ENCODE measurements at regions not wholly inside any gene's neighbourhood (a gene's known extent, or its start where the extent isn't known, plus 50 kb on each side); places are given as distances from the start of the nearest gene placed in this dataset.
"Not testable (repeated sequence)": the region's sequence is repeated elsewhere in the genome, so short reads cannot be mapped to it uniquely, and the experiment has no call there.

DNA sequence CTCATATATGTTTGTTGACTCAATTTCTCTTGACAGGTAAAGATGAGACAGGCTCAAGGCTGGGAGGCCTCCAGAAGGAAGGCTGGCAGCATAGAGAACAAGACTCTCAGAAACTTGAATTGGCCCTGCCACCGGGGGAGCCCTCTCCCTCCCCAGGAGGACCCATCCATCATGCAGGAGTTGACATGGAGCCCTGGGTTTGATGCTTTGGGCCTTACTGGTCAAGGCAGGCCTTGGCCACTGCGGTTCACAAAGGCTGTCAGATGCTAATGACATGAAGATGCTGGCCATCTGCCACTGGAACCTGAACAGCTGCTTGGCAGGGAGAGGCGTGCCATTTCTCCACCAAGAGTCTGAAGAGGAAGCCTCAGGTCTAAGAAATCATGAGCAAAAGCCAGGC, 193.6 kb downstream of the MTCL1 start:
- no peak overlapping the region for H3K4me3 ChIP-seq (ENCODE audit: low read length)
- no peaks in the 10 kb centered on the region; the same call in 1 of the 2 replicates for H3K9me3 ChIP-seq (ENCODE audit: insufficient read depth, low read depth, low read length)
- H3K36me3 ChIP-seq (ENCODE audit: insufficient read depth, low read length) = no peaks in the 10 kb centered on the region
- no peak overlapping the region for H3K27ac ChIP-seq (ENCODE audit: low read depth, low read length)
- no peak overlapping the region for H3K9ac ChIP-seq (ENCODE audit: low read depth, low read length)
- no peaks in the 10 kb centered on the region for H3K4me1 ChIP-seq (ENCODE audit: insufficient read depth, low read length)
- 86% methylated on average over 3 of the region's 3 CpGs for WGBS
- H3K27me3 ChIP-seq (ENCODE audit: insufficient read depth, low read length) = no peaks in the 10 kb centered on the region

DNA sequence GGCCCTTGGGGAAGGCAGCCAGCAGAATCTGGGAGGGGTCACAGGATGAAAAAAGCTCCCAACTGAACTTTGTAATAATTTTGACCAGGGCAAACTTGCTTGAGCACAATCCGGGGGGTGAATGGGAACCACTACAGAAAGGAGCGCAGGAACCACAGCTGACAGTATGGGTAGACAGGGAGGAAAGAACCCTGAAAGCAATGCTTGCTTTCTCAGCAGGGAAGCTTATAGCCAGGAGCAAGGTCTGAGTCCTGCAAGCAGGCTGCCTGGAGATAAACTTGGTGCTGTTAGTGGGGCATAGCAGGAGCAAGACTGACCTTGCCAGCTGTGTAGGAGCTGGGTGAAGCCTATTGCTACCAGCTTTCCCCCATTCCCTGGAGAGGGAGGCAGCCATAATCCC, 195.2 kb downstream of the MTCL1 start:
- Histone ChIP-seq H3K36me3 (ENCODE audit: insufficient read depth, low read length) (no peaks in the 10 kb centered on the region), H3K27ac (ENCODE audit: low read depth, low read length) (no peak overlapping the region), H3K4me1 (ENCODE audit: insufficient read depth, low read length) (no peaks in the 10 kb centered on the region), H3K9ac (ENCODE audit: low read depth, low read length) (no peak overlapping the region), H3K4me3 (ENCODE audit: low read length) (no peak overlapping the region), H3K27me3 (ENCODE audit: insufficient read depth, low read length) (no peaks in the 10 kb centered on the region), H3K9me3 (ENCODE audit: insufficient read depth, low read depth, low read length) (no peaks in the 10 kb centered on the region; the same call in 1 of the 2 replicates)
- WGBS = 80% methylated on average over 2 of the region's 2 CpGs

DNA sequence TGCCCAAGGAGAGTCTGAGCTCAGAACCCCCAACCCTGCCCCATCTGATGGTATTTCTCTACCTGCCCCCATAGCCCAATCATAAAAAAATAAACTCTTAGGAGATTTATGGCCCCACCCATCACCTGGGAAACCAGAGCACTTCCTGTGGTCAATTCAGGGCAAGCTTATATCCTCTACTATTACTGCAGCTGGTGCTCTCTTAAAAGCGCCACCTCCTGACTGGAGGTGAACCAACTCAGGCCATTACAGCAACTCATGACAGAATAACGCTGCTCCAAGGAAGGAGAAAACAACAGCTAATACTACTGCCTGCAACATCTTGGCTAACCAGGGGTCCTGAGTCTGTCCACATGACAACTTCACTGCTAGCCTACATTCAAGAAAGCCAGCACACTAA, 195.7 kb downstream of the MTCL1 start:
- Histone ChIP-seq H3K36me3 (ENCODE audit: insufficient read depth, low read length) (no peaks in the 10 kb centered on the region), H3K4me3 (ENCODE audit: low read length) (no peak overlapping the region), H3K9ac (ENCODE audit: low read depth, low read length) (no peak overlapping the region), H3K27ac (ENCODE audit: low read depth, low read length) (no peak overlapping the region), H3K9me3 (ENCODE audit: insufficient read depth, low read depth, low read length) (no peaks in the 10 kb centered on the region; the same call in 1 of the 2 replicates), H3K27me3 (ENCODE audit: insufficient read depth, low read length) (no peaks in the 10 kb centered on the region), H3K4me1 (ENCODE audit: insufficient read depth, low read length) (no peaks in the 10 kb centered on the region)
- WGBS = 92% methylated on average over 2 of the region's 2 CpGs

DNA sequence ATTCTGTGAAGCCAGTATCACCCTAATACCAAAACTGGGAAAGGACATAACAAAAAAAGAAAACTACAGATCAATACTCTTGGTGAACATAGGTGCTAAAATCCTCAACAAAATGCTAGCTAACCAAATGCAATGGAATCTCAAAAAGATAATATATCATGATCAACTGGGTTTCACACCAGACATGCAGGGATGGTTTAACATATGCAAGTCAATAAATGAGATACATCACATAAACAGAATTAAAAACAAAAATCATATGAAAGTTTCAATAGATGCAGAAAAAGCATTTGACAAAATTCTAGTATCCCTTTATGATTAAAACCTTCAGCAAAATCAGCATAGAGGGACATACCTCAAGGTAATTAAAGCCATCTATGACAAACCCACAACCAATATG, 198.2 kb upstream of the NDUFV2 start:
- Histone ChIP-seq H3K9me3 (ENCODE audit: insufficient read depth, low read depth, low read length) (peaks cover 12% of the 10 kb centered on the region; the same call in 1 of the 2 replicates), H3K4me3 (ENCODE audit: low read length) (no peak overlapping the region), H3K9ac (ENCODE audit: low read depth, low read length) (no peak overlapping the region)

DNA sequence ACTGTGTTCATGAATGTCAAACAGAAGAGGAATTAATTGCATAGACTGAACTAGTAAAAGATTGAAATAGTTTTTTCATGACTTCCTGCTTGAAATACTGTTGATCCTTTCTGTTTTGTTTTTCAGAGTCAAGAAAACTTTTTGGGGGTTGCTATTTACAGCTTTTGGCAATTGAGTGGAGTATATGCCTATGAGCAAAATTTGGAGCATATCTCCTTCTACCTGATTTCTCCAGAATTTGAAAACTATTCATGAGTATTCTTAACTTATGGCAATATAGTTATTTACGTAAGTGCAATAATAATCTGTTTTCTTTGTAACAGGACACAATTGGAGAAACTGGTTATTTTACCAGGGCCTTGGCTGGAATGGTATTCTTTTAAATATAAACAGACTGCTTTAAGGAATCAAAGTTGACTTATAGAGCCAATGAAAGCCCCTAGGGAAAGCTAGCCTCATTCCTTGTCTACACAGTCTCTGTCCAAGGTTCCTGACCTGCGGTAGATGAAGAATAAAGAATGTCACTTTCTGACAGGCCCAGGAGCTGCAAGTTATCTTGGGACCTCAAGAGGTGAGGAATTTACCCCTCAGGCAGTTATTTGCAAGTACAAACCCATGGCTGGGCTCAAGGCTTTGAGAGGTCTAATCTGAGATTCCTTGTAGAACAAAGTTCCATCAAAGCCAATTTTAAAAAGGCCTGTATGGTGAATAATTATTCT, 193.5 kb upstream of the NDUFV2 start:
- H3K27me3 ChIP-seq (ENCODE audit: insufficient read depth, low read length) = no peaks in the 10 kb centered on the region
- H3K4me3 ChIP-seq (ENCODE audit: low read length) = no peak overlapping the region
- 80% methylated on average over 2 of the region's 2 CpGs for WGBS
- peaks cover 12% of the 10 kb centered on the region; the same call in 1 of the 2 replicates for H3K9me3 ChIP-seq (ENCODE audit: insufficient read depth, low read depth, low read length)
- no peak overlapping the region for H3K27ac ChIP-seq (ENCODE audit: low read depth, low read length)
- H3K4me1 ChIP-seq (ENCODE audit: insufficient read depth, low read length) = peaks cover 11% of the 10 kb centered on the region
- no peaks in the 10 kb centered on the region for H3K36me3 ChIP-seq (ENCODE audit: insufficient read depth, low read length)
- no peak overlapping the region for H3K9ac ChIP-seq (ENCODE audit: low read depth, low read length)

More for the DNA sequence above, 198.2 kb upstream of the NDUFV2 start:
- no peaks in the 10 kb centered on the region for H3K36me3 ChIP-seq (ENCODE audit: insufficient read depth, low read length)
- no peak overlapping the region for H3K27ac ChIP-seq (ENCODE audit: low read depth, low read length)
- H3K27me3 ChIP-seq (ENCODE audit: insufficient read depth, low read length) = no peaks in the 10 kb centered on the region
- H3K4me1 ChIP-seq (ENCODE audit: insufficient read depth, low read length) = no peaks in the 10 kb centered on the region

DNA sequence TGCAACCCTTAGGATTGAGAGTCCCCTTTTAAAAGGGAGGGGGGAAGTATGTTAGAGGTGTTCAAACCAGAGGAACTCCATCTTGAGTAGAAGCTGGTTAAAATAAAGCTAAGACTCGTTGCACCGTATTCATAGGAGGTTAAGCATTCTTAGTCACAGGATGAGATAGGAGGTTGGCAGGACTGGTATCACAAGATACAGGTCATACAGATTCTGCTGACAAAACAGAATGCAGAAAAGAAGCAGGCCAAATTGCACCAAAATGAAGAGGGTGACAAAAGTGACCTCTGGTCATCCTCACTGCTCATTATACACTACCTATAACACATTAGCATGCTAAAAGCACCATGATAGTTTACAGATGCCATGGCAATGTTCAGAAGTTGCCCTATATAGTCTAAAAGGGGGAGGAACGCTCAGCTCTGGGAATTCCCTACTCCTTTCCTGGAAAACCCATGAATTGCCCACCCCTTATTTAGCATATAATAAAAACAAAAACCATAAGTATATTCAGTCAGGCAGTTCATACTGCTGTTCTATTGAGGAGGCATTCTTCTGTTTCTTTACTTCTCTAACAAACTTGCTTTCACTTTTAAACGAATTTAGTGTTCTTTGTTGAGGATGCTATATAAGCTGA, 192.2 kb upstream of the NDUFV2 start:
- 87% methylated on average over 3 of the region's 4 CpGs for WGBS
- Histone ChIP-seq H3K9me3 (ENCODE audit: insufficient read depth, low read depth, low read length) (peaks cover 21% of the 10 kb centered on the region; the same call in 1 of the 2 replicates), H3K4me1 (ENCODE audit: insufficient read depth, low read length) (peaks cover 11% of the 10 kb centered on the region), H3K27me3 (ENCODE audit: insufficient read depth, low read length) (no peaks in the 10 kb centered on the region), H3K36me3 (ENCODE audit: insufficient read depth, low read length) (no peaks in the 10 kb centered on the region), H3K9ac (ENCODE audit: low read depth, low read length) (no peak overlapping the region), H3K4me3 (ENCODE audit: low read length) (no peak overlapping the region), H3K27ac (ENCODE audit: low read depth, low read length) (no peak overlapping the region)

DNA sequence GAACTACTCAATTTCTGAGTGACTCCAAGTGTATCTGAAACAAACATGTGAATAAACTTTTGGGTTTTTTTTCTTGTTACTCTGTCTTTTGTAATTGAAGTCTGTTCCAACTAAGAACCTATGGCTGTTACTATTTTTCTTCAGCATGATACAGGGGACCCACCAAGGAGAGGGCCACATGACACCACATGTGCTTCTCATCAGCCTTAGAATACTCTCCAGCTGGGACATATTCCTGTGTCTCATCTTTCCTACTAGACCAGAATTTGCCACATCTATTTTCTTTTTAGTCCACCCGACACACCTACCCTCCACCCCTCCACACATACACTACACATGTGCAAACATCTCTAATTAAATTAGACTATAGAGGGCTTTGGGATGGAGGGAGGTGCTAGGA, 191.7 kb upstream of the NDUFV2 start:
- Histone ChIP-seq H3K9ac (ENCODE audit: low read depth, low read length) (no peak overlapping the region), H3K9me3 (ENCODE audit: insufficient read depth, low read depth, low read length) (peaks cover 21% of the 10 kb centered on the region; the same call in 1 of the 2 replicates), H3K4me3 (ENCODE audit: low read length) (no peak overlapping the region), H3K36me3 (ENCODE audit: insufficient read depth, low read length) (no peaks in the 10 kb centered on the region), H3K27ac (ENCODE audit: low read depth, low read length) (no peak overlapping the region), H3K4me1 (ENCODE audit: insufficient read depth, low read length) (peaks cover 11% of the 10 kb centered on the region), H3K27me3 (ENCODE audit: insufficient read depth, low read length) (no peaks in the 10 kb centered on the region)
- 75% methylated on average over 1 of the region's 1 CpG for WGBS

DNA sequence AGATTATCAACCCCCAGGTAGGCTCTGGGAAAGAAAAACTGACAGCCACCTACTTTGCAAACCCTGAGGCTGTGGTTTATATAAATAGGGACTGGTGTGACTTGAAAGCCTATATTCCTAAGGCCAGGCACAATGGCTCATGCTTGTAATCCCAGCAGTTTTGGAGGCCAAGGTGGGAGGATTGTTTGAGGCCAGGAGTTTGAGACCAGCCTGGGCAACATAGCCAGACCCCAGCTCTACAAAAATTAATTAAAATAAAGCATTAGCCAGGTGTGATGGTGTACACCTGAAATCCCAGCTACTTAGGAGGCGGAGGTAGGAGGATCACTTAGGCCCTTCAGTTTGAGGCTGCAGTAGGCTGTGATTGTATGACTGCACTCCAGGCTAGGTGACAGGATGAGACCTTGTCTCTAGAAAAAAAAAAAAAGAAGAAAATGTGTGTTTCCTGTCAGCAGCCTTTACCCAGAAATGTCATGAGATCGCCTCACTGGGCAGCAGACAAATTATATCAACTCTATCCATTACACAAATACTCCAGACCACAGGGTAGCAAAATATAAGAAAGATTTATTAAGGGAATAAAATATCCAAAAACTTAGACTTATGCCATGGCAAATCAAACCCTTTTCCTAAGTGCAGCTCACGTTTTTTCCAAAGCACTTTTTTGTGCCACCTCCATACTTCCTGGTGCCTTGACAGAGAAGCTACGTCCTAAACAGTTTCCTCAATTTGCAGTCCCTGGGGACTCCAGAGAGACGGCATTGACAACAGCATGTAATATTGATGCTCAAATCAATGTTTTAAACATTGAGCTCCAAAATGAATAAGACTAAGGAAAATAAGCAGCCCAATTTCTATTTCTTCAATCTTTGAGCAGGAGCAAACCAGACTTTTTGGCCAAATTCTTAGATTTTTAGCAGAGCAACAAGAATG, 190.8 kb upstream of the NDUFV2 start:
- Histone ChIP-seq H3K4me3 (ENCODE audit: low read length) (no peak overlapping the region), H3K27ac (ENCODE audit: low read depth, low read length) (no peak overlapping the region), H3K9ac (ENCODE audit: low read depth, low read length) (no peak overlapping the region), H3K9me3 (ENCODE audit: insufficient read depth, low read depth, low read length) (peaks cover 21% of the 10 kb centered on the region; the same call in 1 of the 2 replicates), H3K27me3 (ENCODE audit: insufficient read depth, low read length) (no peaks in the 10 kb centered on the region), H3K4me1 (ENCODE audit: insufficient read depth, low read length) (peaks cover 11% of the 10 kb centered on the region), H3K36me3 (ENCODE audit: insufficient read depth, low read length) (no peaks in the 10 kb centered on the region)
- 93% methylated on average over 4 of the region's 5 CpGs for WGBS

DNA sequence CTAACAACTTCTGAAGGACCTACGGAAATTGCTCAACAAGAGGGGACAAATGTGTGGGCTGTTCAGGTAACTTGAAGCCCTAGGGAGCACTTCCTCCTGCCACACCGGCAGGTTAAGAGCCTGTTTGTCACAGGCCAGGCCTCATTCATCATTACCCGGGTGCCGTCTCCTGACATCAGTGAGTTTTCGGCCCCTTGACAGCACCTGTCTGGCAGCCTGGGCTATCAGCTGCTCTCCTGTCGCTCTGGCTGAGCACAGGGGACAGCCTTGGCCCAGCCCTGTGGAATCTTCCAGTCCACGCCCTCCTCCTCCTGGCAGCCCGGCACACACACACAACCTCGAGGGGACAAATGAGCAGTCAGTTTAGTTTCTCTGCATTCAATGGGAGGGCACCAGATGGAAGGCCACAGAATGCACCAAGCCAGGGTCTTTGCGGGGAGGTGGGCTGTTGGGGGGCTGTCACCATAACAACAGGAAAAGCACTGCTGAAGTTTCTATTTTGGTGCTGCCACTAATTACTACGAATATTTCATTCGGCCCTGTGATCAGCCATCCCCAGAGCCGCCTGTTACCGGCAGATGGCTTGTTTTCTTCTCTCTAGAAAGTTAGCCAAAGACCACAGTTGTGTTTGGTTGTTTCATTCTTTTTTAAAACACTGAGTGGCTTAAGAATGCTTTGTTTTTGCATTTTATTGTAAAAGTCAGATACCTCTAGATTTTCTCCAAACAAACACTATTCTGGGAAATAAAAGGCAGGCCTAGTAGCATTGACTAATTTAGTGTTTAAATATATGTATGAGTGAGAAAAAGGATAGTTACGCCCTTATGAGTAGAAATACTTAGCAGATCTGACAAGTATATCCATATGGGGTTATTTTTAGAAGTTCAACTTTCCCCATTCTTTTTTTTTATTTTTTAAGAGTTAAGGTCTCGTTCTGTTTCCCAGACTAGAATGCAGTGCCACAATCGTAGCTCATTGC, 189.9 kb upstream of the NDUFV2 start:
- Histone ChIP-seq H3K27ac (ENCODE audit: low read depth, low read length) (no peak overlapping the region), H3K9ac (ENCODE audit: low read depth, low read length) (no peak overlapping the region), H3K4me1 (ENCODE audit: insufficient read depth, low read length) (peaks cover 11% of the 10 kb centered on the region), H3K4me3 (ENCODE audit: low read length) (no peak overlapping the region), H3K27me3 (ENCODE audit: insufficient read depth, low read length) (no peaks in the 10 kb centered on the region), H3K36me3 (ENCODE audit: insufficient read depth, low read length) (no peaks in the 10 kb centered on the region), H3K9me3 (ENCODE audit: insufficient read depth, low read depth, low read length) (peaks cover 21% of the 10 kb centered on the region; the same call in 1 of the 2 replicates)
- WGBS = 68% methylated on average over 17 of the region's 17 CpGs

DNA sequence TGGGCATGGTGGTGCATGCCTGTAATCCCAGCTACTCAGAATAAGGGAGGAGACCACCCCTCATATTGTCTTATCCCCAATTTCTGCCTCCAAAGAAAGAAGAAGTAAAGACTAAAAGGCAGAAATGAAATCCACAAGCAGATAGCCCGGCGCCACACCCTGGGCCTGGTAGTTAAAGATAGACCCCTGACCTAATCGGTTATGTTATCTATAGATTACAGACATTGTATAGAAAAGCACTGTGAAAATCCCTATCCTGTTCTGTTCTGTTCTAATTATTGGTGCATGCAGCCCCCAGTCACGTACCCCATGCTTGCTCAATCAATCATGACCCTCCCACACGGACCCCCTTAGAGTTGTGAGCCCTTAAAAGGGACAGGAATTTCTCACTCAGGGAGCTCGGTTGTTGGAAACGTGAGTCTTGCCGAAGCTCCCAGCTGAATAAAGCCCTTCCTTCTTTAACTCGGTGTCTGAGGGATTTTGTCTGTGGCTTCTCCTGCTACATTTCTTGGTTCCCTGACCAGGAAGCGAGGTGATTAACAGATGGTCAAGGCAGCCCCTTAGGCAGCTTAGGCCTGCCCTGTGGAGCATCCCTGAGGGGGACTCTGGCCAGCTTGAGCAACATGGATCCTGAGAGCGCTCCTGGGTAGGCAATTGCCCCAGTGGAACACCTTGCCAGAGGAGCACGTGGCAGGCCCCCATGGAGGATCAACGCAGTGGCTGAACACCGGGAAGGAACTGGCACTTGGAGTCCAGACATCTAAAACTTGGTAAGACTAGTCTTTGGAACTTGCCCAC, 188.7 kb upstream of the NDUFV2 start:
- WGBS = 87% methylated on average over 14 of the region's 14 CpGs
- H3K27ac ChIP-seq (ENCODE audit: low read depth, low read length); H3K36me3 ChIP-seq (ENCODE audit: insufficient read depth, low read length); H3K9ac ChIP-seq (ENCODE audit: low read depth, low read length); H3K4me3 ChIP-seq (ENCODE audit: low read length); H3K27me3 ChIP-seq (ENCODE audit: insufficient read depth, low read length): not testable (repeated sequence)
- Histone ChIP-seq H3K9me3 (ENCODE audit: insufficient read depth, low read depth, low read length) (peaks cover 11% of the 10 kb centered on the region; the same call in 1 of the 2 replicates), H3K4me1 (ENCODE audit: insufficient read depth, low read length) (peaks cover 11% of the 10 kb centered on the region)

Data from HUES64 (cell line).